ENCODE measurements at regions not wholly inside any gene's neighbourhood (a gene's known extent, or its start where the extent isn't known, plus 50 kb on each side); places are given as distances from the start of the nearest gene placed in this dataset.
"Not testable (repeated sequence)": the region's sequence is repeated elsewhere in the genome, so short reads cannot be mapped to it uniquely, and the experiment has no call there.

GRCh38 chr13:61094865-61095264, 320.8 kb downstream of the PCDH20 start:
- DNase-seq (no peak), ATAC-seq (no peak)
- TF ChIP-seq, protein P1, sequence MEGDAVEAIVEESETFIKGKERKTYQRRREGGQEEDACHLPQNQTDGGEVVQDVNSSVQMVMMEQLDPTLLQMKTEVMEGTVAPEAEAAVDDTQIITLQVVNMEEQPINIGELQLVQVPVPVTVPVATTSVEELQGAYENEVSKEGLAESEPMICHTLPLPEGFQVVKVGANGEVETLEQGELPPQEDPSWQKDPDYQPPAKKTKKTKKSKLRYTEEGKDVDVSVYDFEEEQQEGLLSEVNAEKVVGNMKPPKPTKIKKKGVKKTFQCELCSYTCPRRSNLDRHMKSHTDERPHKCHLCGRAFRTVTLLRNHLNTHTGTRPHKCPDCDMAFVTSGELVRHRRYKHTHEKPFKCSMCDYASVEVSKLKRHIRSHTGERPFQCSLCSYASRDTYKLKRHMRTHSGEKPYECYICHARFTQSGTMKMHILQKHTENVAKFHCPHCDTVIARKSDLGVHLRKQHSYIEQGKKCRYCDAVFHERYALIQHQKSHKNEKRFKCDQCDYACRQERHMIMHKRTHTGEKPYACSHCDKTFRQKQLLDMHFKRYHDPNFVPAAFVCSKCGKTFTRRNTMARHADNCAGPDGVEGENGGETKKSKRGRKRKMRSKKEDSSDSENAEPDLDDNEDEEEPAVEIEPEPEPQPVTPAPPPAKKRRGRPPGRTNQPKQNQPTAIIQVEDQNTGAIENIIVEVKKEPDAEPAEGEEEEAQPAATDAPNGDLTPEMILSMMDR (IDR thresholded peaks at IDR 0.05): no peak
- Histone ChIP-seq H3K27me3 (ENCODE audit: control insufficient read depth, insufficient read depth, low read length) (no peaks in the 10 kb centered on the region), H3K27ac (ENCODE audit: low read length) (no peak overlapping the region), H3K4me1 (ENCODE audit: control insufficient read depth, insufficient read depth, low read length) (no peaks in the 10 kb centered on the region), H3K36me3 (ENCODE audit: control insufficient read depth, insufficient read depth, low read length) (no peaks in the 10 kb centered on the region), H3K9me3 (ENCODE audit: control insufficient read depth, insufficient read depth, low read length) (peaks cover 3% of the 10 kb centered on the region), H3K4me3 (ENCODE audit: low read length) (no peak overlapping the region)
- intact Hi-C loops (cut with micrococcal nuclease): no loop called here
- no peaks in the 10 kb centered on the region for H3K27me3 Mint-ChIP-seq (ENCODE audit: low read depth in 2 of 2)
- H3K4me3 Mint-ChIP-seq: no peak overlapping the region
- no peaks in the 10 kb centered on the region for H3K4me1 Mint-ChIP-seq
- peaks cover 15% of the 10 kb centered on the region for H3K36me3 Mint-ChIP-seq
- H3K9me3 Mint-ChIP-seq: peaks cover 25 to 26% of the 10 kb centered on the region in 2 donors
- no peak overlapping the region for H3K27ac Mint-ChIP-seq

- H3K4me3 Mint-ChIP-seq; H3K4me1 ChIP-seq (ENCODE audit: control insufficient read depth, insufficient read depth, low read length); H3K27ac ChIP-seq (ENCODE audit: low read length); DNase-seq; H3K27me3 ChIP-seq (ENCODE audit: control insufficient read depth, insufficient read depth, low read length); H3K36me3 ChIP-seq (ENCODE audit: control insufficient read depth, insufficient read depth, low read length); intact Hi-C loops (cut with micrococcal nuclease); H3K27ac Mint-ChIP-seq; ATAC-seq; H3K9me3 ChIP-seq (ENCODE audit: control insufficient read depth, insufficient read depth, low read length); H3K27me3 Mint-ChIP-seq (ENCODE audit: low read depth in 2 of 2); H3K4me1 Mint-ChIP-seq; H3K36me3 Mint-ChIP-seq; H3K4me3 ChIP-seq (ENCODE audit: low read length): not testable (repeated sequence)
- H3K9me3 Mint-ChIP-seq: peaks cover 29 to 36% of the 10 kb centered on the region in 2 donors
- WGBS (ENCODE audit: insufficient coverage): 69% methylated on average over 8 of the region's 8 CpGs
Measured at GRCh38 chr13:61089894-61090293, 325.8 kb downstream of the PCDH20 start.

DNA sequence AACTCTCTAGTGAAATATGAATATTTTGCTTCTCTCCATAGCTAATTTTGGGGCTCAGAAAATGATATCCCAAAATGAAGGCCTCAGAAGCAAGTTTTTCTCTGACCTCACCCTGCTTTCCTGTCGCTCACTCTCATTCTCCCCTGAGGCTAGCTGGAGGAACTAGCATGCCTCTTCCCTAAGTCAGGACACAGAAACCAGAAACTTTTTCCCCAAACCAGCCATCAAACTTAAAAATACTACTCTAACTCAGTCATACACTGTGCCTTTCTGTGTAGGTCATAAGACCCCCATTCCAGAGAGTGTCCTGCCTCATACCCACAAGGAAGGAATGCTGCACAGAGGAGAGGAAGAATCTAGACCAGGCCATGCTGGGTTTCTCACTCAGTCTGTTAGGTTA, 329.6 kb downstream of the PCDH20 start:
- Mint-ChIP-seq H3K4me3 (no peak overlapping the region), H3K4me1 (no peaks in the 10 kb centered on the region)
- no peak for ATAC-seq

GRCh38 chr13:61084988-61085387, 330.7 kb downstream of the PCDH20 start:
- Histone ChIP-seq H3K27ac (ENCODE audit: low read length) (no peak overlapping the region), H3K27me3 (ENCODE audit: control insufficient read depth, insufficient read depth, low read length) (no peaks in the 10 kb centered on the region), H3K9me3 (ENCODE audit: control insufficient read depth, insufficient read depth, low read length) (peaks cover 3% of the 10 kb centered on the region), H3K4me3 (ENCODE audit: low read length) (no peak overlapping the region), H3K4me1 (ENCODE audit: control insufficient read depth, insufficient read depth, low read length) (no peaks in the 10 kb centered on the region), H3K36me3 (ENCODE audit: control insufficient read depth, insufficient read depth, low read length) (no peaks in the 10 kb centered on the region)
- Mint-ChIP-seq H3K27ac (no peak overlapping the region), H3K27me3 (ENCODE audit: low read depth in 2 of 2) (no peaks in the 10 kb centered on the region), H3K4me1 (no peaks in the 10 kb centered on the region), H3K4me3 (no peak overlapping the region), H3K9me3 (peaks cover 21 to 28% of the 10 kb centered on the region in 2 donors), H3K36me3 (no peaks in the 10 kb centered on the region)
- no peak for ATAC-seq
- TF ChIP-seq, protein P1 (IDR thresholded peaks at IDR 0.05): no peak
- intact Hi-C loops (cut with micrococcal nuclease): no loop called here
- DNase-seq: no peak

More for the DNA sequence above, 329.6 kb downstream of the PCDH20 start:
- Mint-ChIP-seq H3K9me3 (peaks cover 19 to 23% of the 10 kb centered on the region in 2 donors), H3K36me3 (no peaks in the 10 kb centered on the region), H3K27me3 (ENCODE audit: low read depth in 2 of 2) (no peaks in the 10 kb centered on the region), H3K27ac (no peak overlapping the region)
- Histone ChIP-seq H3K36me3 (ENCODE audit: control insufficient read depth, insufficient read depth, low read length) (no peaks in the 10 kb centered on the region), H3K27me3 (ENCODE audit: control insufficient read depth, insufficient read depth, low read length) (no peaks in the 10 kb centered on the region), H3K4me1 (ENCODE audit: control insufficient read depth, insufficient read depth, low read length) (no peaks in the 10 kb centered on the region), H3K4me3 (ENCODE audit: low read length) (no peak overlapping the region), H3K27ac (ENCODE audit: low read length) (no peak overlapping the region), H3K9me3 (ENCODE audit: control insufficient read depth, insufficient read depth, low read length) (peaks cover 3% of the 10 kb centered on the region)
- TF ChIP-seq, protein P1 (IDR thresholded peaks at IDR 0.05): no peak
- WGBS (ENCODE audit: insufficient coverage): 72% methylated on average over 1 of the region's 1 CpG
- no peak for DNase-seq
- intact Hi-C loops (cut with micrococcal nuclease): no loop called here

Measured in natural killer cell (primary cell).